SK-N-SH (cell line): ENCODE measurements at regions not wholly inside any gene's neighbourhood (a gene's known extent, or its start where the extent isn't known, plus 50 kb on each side); places are given as distances from the start of the nearest gene placed in this dataset.

Experiments
- CTCF ChIA-PET: fragments of 300-600, 350-600 bp; formaldehyde crosslinking; extraction: SDS; loops from one replicate; lab custom pipeline; 2021; lab: Yijun Ruan, JAX
- POLR2A ChIA-PET: fragments of 350-600 bp; sonication (Branson Sonifier 250); formaldehyde crosslinking; extraction: SDS; loops from one replicate; lab custom pipeline; 2020; ENCODE audit warnings: antibody characterized with exemption, inconsistent platforms; lab: Yijun Ruan, JAX
- DNase-seq: peaks from one replicate; pipeline ENCODE4 v3.0.0; 2012
- H2AFZ ChIP-seq: fragments of 200-600 bp; sonication (generic); 2 replicates; pipeline ENCODE4 v1.8.1; 2016; ENCODE audit warnings: antibody characterized with exemption, mild to moderate bottlenecking, low read depth
- H3F3A ChIP-seq: fragments of 200-600 bp; sonication (generic); replicated peaks from 2 replicates; pipeline ENCODE3; 2016; ENCODE audit warnings: antibody characterized with exemption, mild to moderate bottlenecking; ENCODE audit not compliant: insufficient read depth
- H3K27ac ChIP-seq, 2 experiments: fragments of 200-500 bp in 1 of 2; fragments of 200-600 bp in 1 of 2; sonication (Bioruptor generic) in 1 of 2; sonication (generic), shearing (Covaris generic) in 1 of 2; 2 replicates each; pipeline versions ENCODE4 v1.5.1 to v1.6.1; 2014 to 2016; ENCODE audit warnings: low read depth in 2 of 2, inconsistent platforms in 1 of 2, low read length in 1 of 2, mild to moderate bottlenecking in 1 of 2, mixed read lengths in 1 of 2
- H3K27me3 ChIP-seq: fragments of 200-600 bp; sonication (generic), shearing (Covaris generic); 2 replicates; pipeline ENCODE4 v1.6.1; 2016; ENCODE audit warnings: mixed run types; ENCODE audit not compliant: insufficient read depth
- H3K36me3 ChIP-seq, 2 experiments: fragments of 200-500 bp in 1 of 2; fragments of 200-600 bp in 1 of 2; sonication (Bioruptor generic) in 1 of 2; sonication (generic) in 1 of 2; replicated peaks in 1 of 2; 2 replicates each; pipeline versions ENCODE3 to v1.5.1; 2014 to 2016; ENCODE audit warnings: low read length in 1 of 2, mild to moderate bottlenecking in 1 of 2; ENCODE audit not compliant: insufficient read depth in 2 of 2, control insufficient read depth in 1 of 2
- H3K4me1 ChIP-seq, 2 experiments: fragments of 200-500 bp in 1 of 2; fragments of 200-600 bp in 1 of 2; sonication (Bioruptor generic) in 1 of 2; sonication (generic), shearing (Covaris generic) in 1 of 2; 2 replicates each; pipeline versions ENCODE4 v1.5.1 to v1.6.1; 2014 to 2016; ENCODE audit warnings: low read depth in 1 of 2, low read length in 1 of 2, mixed run types in 1 of 2; ENCODE audit not compliant: insufficient read depth in 2 of 2, control insufficient read depth in 1 of 2
- H3K4me2 ChIP-seq: fragments of 200-600 bp; sonication (generic), shearing (Covaris generic); 2 replicates; pipeline ENCODE4 v1.6.1; 2017; ENCODE audit warnings: mixed run types
- H3K4me3 ChIP-seq, 2 experiments: fragments of 200-500 bp in 1 of 2; fragments of 200-600 bp in 1 of 2; sonication (Bioruptor generic) in 1 of 2; sonication (generic), shearing (Covaris generic) in 1 of 2; 2 replicates each; pipeline versions ENCODE4 v1.5.1 to v1.8.1; 2014 to 2016; ENCODE audit warnings: low read depth in 2 of 2, inconsistent platforms in 1 of 2, low read length in 1 of 2, mild to moderate bottlenecking in 1 of 2, mixed read lengths in 1 of 2, moderate library complexity in 1 of 2
- H3K79me2 ChIP-seq: fragments of 200-600 bp; sonication (generic); 2 replicates; pipeline ENCODE4 v1.8.1; 2017; ENCODE audit warnings: mild to moderate bottlenecking; ENCODE audit not compliant: insufficient read depth
- H3K9ac ChIP-seq: fragments of 200-600 bp; sonication (generic); 2 replicates; pipeline ENCODE4 v1.6.1; 2017; ENCODE audit warnings: mixed run types
- H3K9me2 ChIP-seq: fragments of 200-600 bp; sonication (generic); 2 replicates; pipeline ENCODE4 v1.6.1; 2017; ENCODE audit warnings: mixed run types
- H3K9me3 ChIP-seq: fragments of 200-600 bp; sonication (generic); 2 replicates; pipeline ENCODE4 v1.6.1; 2017; ENCODE audit warnings: mixed run types, mild to moderate bottlenecking, moderate library complexity
- H4K20me1 ChIP-seq: fragments of 200-600 bp; sonication (generic); 2 replicates; pipeline ENCODE4 v1.6.1; 2017; ENCODE audit warnings: mild to moderate bottlenecking, mixed run types; ENCODE audit not compliant: insufficient read depth
- ELF1 ChIP-seq: IDR thresholded peaks from 2 replicates; pipeline ENCODE4 v1.4.0; 2012
- FOXJ3 ChIP-seq: sonication (generic); formaldehyde crosslinking; IDR thresholded peaks from 2 replicates; pipeline ENCODE4 v1.5.1; 2020; ENCODE audit warnings: mild to moderate bottlenecking, missing genetic modification reagents
- FOXM1 ChIP-seq: IDR thresholded peaks from 2 replicates; pipeline ENCODE4 v1.4.0; 2012; ENCODE audit warnings: low read depth, mild to moderate bottlenecking
- GATA2 ChIP-seq: sonication (generic); formaldehyde crosslinking; IDR thresholded peaks from 2 replicates; pipeline ENCODE4 v1.5.0; 2020; ENCODE audit warnings: mild to moderate bottlenecking, missing genetic modification reagents
- MAX ChIP-seq: IDR thresholded peaks from 2 replicates; pipeline ENCODE4 v1.4.0; 2012; ENCODE audit warnings: low read depth
- MEF2A ChIP-seq: IDR thresholded peaks from 2 replicates; pipeline ENCODE4 v1.4.0; 2012; ENCODE audit warnings: low read depth, borderline replicate concordance
- NFIC ChIP-seq: IDR thresholded peaks from 2 replicates; pipeline ENCODE4 v1.4.0; 2012; ENCODE audit warnings: borderline replicate concordance
- REST ChIP-seq: IDR thresholded peaks from 2 replicates; pipeline ENCODE4 v1.6.1; 2012; ENCODE audit warnings: mild to moderate bottlenecking, low read depth, low read length, moderate library complexity
- RFX5 ChIP-seq: IDR thresholded peaks from 2 replicates; pipeline ENCODE4 v1.6.1; 2012; ENCODE audit warnings: mild to moderate bottlenecking, improper control_type of control experiment, low read length
- SMC3 ChIP-seq: IDR thresholded peaks from 2 replicates; pipeline ENCODE4 v1.6.1; 2012; ENCODE audit warnings: low read depth, low read length, improper control_type of control experiment
- TCF12 ChIP-seq: IDR thresholded peaks from 2 replicates; pipeline ENCODE4 v1.4.0; 2012
- USF2 ChIP-seq: fragments of 150-350 bp; IDR thresholded peaks from 2 replicates; pipeline ENCODE4 v1.6.1; 2017; ENCODE audit warnings: antibody characterized with exemption, low read length, low read depth, borderline replicate concordance
- whole genome bisulfite sequencing: methylation state at CpG from one replicate; pipeline ENCODE4 v1.1.6; 2017; ENCODE audit warnings: low lambda C conversion rate; 5-methylcytosine and 5-hydroxymethylcytosine counted together

GRCh38 chr2:83744855-83745254 is 714.2 kb downstream of the SUCLG1 start:
- no peaks in the 10 kb centered on the region for H4K20me1 ChIP-seq
- CTCF ChIA-PET, result no interaction called here
- no peak overlapping the region for H2AFZ ChIP-seq
- WGBS, result 38% methylated on average over 4 of the region's 4 CpGs
- no peaks in the 10 kb centered on the region for H3K4me1 ChIP-seq
- H3K9me3 ChIP-seq, result no peaks in the 10 kb centered on the region
- no peaks in the 10 kb centered on the region for H3F3A ChIP-seq
- no peak for DNase-seq
- H3K27me3 ChIP-seq, result no peaks in the 10 kb centered on the region
- TF ChIP-seq NFIC, result no peak
- no peak for TF ChIP-seq RFX5
- no peak for TF ChIP-seq USF2
- no peak for TF ChIP-seq FOXJ3
- H3K79me2 ChIP-seq, result no peaks in the 10 kb centered on the region
- POLR2A ChIA-PET, result no interaction called here
- H3K27ac ChIP-seq, result no peak overlapping the region
- no peak overlapping the region for H3K9ac ChIP-seq
- H3K4me3 ChIP-seq, result no peak overlapping the region
- no peak overlapping the region for H3K4me2 ChIP-seq
- no peaks in the 10 kb centered on the region for H3K36me3 ChIP-seq
- H3K9me2 ChIP-seq, result no peaks in the 10 kb centered on the region

- POLR2A ChIA-PET, result no interaction called here
- DNase-seq, result peak; percentile 1
- Histone ChIP-seq H3K27ac (no peak overlapping the region), H3K9me2 (no peaks in the 10 kb centered on the region), H3K27me3 (no peaks in the 10 kb centered on the region), H3K4me3 (no peak overlapping the region), H3K9ac (no peak overlapping the region), H3K79me2 (no peaks in the 10 kb centered on the region), H3K9me3 (no peaks in the 10 kb centered on the region), H4K20me1 (no peaks in the 10 kb centered on the region), H2AFZ (no peak overlapping the region), H3K4me2 (no peak overlapping the region), H3F3A (no peaks in the 10 kb centered on the region), H3K4me1 (no peaks in the 10 kb centered on the region), H3K36me3 (no peaks in the 10 kb centered on the region)
- TF ChIP-seq MEF2A (no peak), REST (no peak), USF2 (no peak), MAX (no peak), SMC3 (no peak), RFX5 (no peak), FOXM1 (no peak), ELF1 (no peak), TCF12 (no peak), GATA2 (CRISPR knock-in tag) (no peak)
- 5% methylated on average over 2 of the region's 2 CpGs for WGBS
- CTCF ChIA-PET, result no interaction called here
Observed at GRCh38 chr2:83742117-83742782, 716.8 kb downstream of the SUCLG1 start.
